ENCODE measurements at regions not wholly inside any gene's neighbourhood (a gene's known extent, or its start where the extent isn't known, plus 50 kb on each side); places are given as distances from the start of the nearest gene placed in this dataset.
"Not testable (repeated sequence)": the region's sequence is repeated elsewhere in the genome, so short reads cannot be mapped to it uniquely, and the experiment has no call there.

DNA sequence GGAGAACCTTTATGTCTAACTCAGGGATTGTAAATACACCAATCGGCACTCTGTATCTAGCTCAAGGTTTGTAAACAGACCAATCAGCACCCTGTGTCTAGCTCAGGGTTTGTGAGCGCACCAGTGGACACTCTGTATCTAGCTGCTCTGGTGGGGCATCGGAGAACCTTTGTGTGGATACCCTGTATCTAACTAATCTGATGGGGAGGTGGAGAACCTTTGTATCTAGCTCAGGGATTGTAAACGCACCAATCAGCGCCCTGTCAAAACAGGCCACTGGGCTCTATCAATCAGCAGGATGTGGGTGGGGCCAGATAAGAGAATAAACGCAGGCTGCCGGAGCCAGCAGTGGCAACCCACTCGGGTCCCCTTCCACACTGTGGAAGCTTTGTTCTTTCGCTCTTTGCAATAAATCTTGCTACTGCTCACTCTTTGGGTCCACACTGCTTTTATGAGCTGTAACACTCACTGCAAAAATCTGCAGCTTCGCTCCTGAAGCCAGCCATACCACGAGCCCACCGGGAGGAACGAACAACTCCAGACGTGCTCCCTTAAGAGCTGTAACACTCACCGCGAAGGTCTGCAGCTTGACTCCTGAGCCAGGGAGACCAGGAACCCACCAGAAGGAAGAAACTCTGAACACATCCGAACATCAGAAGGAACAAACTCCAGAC, 1673.2 kb upstream of the B3GALT2 start:
- TF ChIP-seq, protein P1, sequence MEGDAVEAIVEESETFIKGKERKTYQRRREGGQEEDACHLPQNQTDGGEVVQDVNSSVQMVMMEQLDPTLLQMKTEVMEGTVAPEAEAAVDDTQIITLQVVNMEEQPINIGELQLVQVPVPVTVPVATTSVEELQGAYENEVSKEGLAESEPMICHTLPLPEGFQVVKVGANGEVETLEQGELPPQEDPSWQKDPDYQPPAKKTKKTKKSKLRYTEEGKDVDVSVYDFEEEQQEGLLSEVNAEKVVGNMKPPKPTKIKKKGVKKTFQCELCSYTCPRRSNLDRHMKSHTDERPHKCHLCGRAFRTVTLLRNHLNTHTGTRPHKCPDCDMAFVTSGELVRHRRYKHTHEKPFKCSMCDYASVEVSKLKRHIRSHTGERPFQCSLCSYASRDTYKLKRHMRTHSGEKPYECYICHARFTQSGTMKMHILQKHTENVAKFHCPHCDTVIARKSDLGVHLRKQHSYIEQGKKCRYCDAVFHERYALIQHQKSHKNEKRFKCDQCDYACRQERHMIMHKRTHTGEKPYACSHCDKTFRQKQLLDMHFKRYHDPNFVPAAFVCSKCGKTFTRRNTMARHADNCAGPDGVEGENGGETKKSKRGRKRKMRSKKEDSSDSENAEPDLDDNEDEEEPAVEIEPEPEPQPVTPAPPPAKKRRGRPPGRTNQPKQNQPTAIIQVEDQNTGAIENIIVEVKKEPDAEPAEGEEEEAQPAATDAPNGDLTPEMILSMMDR (IDR thresholded peaks at IDR 0.05), result not testable (repeated sequence)
- not testable (repeated sequence) for TF ChIP-seq POLR2A (IDR thresholded peaks at IDR 0.05)
